GM18511 (cell line): ENCODE measurements at regions not wholly inside any gene's neighbourhood (a gene's known extent, or its start where the extent isn't known, plus 50 kb on each side); places are given as distances from the start of the nearest gene placed in this dataset.

Source experiments
- ATAC-seq: cut with Tn5 transposase; IDR thresholded peaks from one replicate; pipeline ENCODE4 v1.9.1; 2021; ENCODE audit warnings: mild to moderate bottlenecking, moderate library complexity; ENCODE audit not compliant: unreplicated experiment

DNA sequence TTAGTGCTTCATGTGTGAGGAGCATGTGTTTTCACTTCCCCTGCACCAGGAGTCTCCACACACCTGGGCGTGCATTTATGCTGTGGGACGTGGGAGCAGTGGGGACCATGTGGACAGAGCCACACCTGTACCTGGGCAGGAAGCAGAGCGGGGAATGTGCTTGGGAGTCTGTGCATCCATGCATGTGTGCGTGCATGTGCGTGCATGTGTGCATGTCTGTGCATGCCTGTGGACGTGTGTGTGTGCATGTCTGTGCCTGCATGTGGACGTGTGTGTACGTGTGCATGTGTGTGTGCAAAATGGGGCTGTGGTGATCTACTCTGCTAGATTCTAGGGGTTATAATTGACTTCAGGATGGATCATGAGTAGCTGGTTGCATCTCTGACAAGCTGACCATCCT lies 224.0 kb upstream of the GMDS start:
- no peak for ATAC-seq

DNA sequence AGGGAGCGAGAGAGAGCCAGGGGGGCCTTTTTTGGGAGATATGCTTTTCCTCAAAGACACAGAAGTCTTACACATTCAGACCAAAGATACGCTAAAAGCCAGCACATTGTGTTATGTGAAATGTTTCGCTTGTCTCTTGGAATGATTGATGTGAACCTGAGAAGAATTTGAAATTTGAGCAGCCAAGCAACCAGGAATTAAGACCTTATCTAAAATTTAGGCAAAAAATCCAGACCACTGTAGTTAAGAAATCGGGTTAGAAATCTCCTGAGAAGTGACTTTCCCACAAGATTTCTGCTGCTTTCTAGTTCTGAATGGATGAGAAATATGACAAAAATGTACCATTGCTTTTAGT lies 223.2 kb upstream of the GMDS start:
- ATAC-seq = no peak

DNA sequence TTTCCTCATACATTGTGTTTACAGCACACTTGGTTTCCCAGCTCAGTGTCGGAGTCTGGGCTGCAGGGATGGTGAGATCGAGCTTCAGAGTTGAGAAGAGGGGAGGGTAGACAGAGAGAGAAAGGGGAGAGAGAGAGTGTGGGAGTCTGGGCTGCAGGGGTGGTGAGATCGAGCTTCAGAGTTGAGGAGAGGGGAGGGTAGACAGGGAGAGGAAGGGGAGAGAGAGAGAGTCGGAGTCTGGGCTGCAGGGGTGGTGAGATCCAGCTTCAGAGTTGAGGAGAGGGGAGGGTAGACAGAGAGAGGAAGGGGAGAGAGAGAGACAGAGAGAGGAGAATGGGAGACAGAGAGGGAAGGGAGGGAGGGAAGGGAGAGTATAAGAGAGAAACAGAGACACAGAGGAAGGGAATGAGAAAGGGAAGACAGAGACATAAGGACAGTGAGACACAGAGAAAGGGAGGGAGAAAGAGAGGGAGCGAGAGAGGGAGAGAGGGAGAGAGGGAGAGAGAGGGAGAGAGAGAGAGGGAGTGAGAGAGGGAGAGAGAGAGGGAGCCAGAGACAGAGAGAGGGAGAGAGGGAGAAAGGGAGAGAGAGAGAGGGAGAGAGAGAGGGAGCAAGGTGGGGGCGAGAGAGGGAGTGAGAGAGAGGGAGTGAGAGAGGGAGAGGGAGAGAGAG lies 222.7 kb upstream of the GMDS start:
- no peak for ATAC-seq

DNA sequence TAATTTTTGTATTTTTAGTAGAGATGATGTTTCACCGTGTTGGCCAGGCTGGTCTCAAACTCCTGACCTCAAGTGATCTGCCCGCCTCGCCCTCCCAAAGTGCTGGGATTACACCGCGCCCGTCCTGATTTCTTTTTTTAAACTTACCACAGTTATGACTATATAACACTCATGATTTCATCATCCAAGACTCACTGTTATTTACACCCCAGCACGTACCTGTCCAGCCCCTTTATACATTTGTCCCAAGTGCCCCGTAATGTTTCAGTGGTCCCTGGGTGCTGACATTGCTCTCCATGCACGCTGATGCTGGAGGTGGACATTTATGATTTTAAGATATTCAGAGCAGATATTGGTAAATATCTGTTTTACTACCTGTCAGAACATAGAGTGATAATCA lies 219.9 kb upstream of the GMDS start:
- no peak for ATAC-seq

DNA sequence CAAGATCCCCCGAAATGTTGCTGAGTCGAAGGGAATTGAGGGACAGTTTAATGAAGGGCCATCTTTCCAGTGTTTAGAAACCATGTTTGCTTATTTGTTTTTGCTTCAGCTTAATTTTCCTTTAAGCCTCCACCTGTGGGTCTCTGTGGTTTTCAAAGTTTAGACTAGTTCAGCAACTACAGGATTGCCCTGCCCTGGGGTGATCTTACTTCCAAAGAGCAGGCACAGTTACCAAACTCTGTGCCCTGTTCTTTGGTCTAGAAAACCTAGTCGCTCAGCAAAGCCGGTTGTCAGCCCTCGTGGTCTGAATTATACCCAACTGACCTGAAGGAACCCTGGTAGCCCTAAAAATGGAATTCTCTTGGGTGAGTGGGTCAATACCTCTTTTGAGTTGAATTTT lies 219.2 kb upstream of the GMDS start:
- no peak for ATAC-seq

DNA sequence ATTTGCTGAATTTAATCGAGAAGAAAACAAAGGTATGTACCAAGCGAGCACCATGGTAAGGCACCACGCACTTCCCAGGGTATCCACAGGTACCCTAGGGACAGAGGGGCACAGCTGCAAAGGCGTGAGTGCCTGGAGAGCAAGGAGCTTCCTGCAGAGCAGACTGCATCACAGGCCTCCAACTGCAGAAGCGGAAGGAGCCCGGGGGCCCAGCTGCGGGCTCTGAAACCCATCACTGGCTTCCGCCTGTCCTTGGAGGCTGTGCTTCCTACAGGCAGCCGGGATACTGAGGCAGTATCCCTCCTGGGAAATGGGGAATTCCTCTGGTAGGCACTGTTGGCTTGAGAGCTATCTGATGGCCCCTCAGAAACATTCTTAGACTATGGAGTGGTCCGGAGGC lies 217.4 kb upstream of the GMDS start:
- ATAC-seq = no peak

DNA sequence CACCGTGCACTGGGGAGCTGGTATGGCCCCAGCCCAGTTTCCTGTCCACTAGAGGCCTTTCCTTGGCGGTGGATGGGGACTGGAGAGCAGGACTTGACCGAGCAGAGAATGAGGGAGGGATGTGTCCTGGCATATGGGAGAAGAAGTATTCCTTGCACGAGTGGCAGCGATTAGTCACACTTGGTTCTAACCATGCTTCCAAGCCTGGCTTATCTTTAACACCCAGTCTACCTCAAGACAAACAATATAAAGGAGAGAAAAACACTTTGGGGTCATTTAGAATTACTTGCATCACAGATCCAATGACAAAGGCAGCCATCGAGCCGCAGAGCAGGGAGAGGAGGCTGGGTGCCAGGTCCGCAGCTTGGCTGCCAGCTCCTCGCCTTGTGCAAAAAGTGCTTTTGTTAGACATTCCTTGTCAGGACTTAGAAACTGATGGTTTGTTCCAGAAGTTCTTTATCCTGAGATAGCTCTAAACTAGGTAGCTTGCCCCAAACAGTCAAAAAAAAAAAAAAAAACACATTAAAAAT lies 214.9 kb upstream of the GMDS start:
- ATAC-seq = no peak

DNA sequence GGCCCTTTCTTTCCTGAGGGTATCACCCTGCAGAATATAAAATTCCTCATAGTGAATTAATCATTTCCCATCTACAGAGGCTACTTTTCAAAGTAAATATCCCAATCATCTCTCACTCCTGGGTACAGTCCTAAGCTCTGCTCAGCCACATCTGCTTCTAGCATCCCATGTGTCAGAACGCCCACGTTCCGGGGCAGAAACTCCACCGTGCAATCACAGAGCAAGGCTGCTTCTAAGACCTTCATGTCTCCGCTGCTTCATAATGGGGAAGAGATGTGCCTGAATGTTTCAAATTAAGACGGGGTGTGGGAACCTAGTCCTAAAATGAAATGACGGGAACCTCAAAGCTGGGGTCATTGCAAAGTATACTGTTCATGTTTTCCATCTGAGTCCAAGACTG lies 208.8 kb upstream of the GMDS start:
- no peak for ATAC-seq

DNA sequence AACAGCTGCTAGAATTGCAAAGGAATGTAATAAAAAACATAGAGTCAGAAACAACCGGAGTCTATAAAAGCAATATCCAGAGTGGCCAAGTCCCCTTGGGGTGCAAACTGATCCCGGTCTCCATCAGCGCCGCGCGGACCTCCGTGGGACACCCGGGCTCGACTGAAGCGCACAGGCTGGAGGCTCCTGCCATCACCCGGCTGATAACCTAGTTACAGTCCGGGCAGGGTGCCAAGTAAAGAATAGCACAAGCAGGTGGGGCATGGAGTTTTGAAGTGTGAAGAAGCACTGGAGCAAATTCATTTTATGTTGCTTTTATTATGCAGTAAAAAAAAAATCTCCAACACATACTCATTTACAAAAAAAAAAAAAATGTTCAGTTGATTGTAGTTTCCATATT lies 205.1 kb upstream of the GMDS start:
- no peak for ATAC-seq

DNA sequence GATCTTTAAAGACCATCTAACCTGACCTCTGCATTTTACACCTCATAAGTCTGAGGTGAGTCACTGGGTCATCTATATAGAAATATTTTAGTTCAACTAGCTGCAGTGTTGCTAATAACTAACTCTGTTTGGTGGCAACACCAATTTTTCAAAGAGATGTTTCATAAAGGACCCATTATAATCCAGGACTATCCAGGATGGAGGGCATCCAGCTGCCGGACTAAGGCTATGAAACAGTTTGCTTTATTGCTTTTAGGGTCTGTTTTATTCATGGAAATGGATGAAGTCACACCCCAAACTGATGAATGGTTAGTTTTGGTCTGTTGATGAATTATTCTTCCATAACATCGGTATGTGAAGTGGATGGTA lies 204.2 kb upstream of the GMDS start:
- no peak for ATAC-seq

DNA sequence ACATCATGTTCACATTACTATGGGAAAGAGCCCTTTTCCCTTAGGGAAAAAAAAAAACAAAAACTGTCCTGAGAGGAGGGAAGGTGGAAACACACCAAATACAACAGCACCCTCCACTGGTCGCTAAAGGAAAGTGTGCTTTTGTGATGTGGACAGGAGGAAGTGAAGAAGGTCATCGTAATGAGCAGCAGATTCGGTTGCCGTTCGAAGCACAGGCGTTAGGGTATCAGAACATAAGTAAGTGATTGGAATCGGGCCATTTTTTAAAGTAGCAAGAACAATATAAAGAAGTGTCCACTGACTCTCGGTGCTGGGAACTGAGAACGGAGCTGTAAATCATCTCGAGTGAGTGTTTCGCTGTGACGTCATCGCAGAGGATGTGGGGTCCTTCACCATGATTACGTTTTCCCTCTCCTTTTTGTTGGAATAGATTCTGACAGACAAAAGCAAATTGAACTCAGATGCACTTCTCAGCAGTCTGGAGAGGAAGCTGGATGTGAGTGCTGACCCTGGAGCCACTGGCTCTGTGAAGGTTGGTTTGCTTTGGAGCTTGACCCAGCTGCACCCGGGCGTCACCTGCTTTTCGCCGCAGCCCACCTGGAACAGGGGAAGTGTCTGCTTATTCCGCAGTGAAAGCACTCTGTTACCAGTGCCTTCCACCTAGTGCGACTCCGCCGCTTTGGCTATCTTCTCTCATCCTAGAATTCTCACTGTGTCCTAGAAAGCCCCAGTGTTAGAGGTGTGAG lies 203.6 kb upstream of the GMDS start:
- ATAC-seq = no peak

DNA sequence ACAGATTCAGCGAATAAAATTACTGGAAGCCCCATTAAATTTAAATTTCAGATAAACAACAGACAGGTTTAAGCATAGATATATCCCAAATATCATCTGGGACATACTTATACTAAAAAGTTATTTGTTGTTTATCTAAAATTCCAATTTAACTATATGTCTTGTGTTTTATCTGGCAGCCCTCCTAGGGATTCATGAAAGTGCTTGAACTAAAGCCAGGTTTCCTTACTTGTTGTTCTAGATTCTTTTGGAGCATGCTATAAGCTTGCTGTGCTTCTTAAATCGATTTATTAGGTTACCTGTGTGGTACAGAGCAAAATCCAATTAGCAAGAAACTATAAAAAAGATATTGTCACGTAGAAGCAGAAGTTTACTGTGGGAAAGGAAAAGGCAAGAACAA lies 202.5 kb upstream of the GMDS start:
- no peak for ATAC-seq

DNA sequence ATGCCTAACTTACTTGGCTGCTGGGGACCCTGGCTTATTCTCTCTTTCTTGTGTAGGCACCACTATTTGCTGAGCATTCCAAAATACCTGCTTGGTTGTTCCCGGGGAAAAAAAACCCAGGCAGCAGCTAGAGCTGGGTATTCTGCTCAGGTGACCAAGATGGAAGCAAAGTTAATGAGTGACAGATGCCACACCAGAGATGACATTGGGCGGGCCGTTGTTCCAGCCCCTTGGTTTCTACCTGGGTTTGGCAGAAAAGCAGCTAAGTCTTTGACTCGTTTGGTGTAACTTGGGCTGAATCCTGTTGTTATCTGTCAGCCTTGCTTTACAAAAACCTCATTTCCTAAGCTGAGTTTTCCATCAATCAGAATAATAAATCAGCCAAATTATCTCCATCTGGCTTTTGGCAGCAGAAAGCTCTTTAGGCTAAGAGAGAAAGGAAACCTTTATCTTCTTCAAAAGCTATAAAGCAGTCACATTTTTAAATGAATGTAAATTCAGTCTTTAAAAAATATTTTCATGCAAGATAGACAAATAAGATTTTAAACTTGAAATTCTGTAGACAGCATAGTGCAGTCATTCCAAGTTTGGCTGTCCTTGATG lies 202.0 kb upstream of the GMDS start:
- no peak for ATAC-seq

DNA sequence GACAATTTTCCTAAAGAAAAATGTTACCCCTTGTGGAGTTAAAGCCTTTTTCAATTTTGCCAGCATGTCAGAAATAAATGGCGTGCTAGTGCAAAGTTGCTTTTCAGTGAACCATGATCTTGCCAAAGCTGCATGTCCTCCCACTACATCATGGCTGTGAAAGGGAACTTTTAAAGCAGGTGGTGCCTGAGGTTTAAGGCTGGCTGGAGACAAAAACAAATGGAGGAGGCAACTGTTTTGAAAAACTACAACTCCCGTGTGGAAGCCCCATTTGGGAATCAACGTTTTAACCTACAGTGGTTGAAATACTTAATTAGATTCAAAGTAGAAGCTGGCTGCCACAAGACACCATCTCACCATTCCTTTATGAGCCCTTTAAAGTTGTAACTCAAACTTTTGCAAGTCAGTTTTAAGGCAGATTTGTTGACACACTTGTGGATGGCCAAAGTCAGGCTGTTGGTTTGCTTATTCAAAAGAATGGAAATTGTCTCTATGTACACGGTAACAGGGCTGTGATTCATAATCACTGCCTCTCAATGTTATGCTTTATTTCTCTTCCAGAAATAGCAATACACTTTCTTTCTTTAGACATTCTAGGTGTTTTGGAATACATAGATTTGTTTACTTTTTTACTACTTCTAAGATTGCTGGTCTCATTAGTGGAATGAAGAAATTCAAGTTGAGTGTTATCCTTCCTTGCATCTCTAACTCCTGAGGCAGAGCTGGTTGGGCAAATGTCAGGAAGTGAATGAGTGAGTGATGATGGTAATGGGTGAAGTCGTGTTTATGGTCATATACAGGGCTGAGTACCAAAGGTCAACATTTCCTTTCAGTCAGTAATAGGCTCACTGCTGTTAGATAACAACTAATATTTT lies 196.4 kb upstream of the GMDS start:
- no peak for ATAC-seq

DNA sequence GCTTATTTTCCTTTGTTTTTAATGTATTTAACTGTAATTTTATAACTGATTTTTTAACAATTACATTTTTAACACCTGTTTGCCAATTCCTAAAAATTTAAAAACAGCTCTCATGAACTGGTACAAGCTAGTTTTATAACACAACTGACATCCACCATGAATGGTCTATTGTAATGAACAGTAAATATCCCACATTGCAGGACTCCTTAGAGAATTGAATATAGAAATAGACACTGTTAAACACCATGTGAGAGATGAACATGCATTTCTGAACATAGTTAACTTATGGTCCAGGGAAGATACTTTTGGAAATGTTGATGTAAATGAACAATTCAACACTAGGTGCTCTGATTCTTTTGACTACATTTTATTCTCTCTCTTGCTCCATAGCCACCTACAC lies 195.1 kb upstream of the GMDS start:
- no peak for ATAC-seq

DNA sequence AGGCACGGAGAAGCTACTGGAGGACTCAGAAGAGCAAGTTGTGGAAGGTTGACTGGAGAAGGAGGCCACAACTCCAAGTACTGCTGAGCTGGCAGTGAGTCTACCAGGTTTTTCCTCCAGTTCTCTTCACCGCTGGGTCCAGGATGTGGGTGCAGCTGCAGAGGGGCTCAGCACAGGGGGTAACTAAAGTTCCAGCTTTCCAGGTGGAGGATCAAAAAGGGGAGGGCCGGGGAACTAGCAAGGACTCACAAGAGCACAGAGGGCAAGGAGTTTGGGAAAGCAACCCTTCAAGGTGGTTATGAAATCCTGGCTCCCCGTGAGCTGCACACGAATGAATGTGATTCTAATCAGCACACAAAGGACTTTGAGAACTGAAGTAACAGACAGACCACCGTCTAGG lies 194.2 kb upstream of the GMDS start:
- ATAC-seq = no peak

DNA sequence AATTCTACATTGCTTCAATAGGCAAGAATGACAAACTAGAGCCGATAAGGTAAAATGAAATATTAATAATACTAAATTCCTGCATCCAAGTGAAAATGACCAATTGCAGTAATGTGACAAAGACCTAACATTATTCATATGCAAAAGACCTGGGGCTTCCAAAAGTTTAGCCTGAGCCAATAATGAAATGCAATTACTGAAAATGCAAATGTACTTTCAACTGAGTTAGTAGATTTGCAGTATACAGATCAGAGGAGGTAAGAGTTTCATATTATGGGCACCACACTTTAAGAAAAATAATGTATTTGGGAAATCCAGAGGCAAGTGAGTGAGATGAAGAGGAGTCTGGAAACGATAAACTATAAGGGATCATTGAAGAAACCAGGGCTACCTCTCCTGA lies 193.7 kb upstream of the GMDS start:
- no peak for ATAC-seq

DNA sequence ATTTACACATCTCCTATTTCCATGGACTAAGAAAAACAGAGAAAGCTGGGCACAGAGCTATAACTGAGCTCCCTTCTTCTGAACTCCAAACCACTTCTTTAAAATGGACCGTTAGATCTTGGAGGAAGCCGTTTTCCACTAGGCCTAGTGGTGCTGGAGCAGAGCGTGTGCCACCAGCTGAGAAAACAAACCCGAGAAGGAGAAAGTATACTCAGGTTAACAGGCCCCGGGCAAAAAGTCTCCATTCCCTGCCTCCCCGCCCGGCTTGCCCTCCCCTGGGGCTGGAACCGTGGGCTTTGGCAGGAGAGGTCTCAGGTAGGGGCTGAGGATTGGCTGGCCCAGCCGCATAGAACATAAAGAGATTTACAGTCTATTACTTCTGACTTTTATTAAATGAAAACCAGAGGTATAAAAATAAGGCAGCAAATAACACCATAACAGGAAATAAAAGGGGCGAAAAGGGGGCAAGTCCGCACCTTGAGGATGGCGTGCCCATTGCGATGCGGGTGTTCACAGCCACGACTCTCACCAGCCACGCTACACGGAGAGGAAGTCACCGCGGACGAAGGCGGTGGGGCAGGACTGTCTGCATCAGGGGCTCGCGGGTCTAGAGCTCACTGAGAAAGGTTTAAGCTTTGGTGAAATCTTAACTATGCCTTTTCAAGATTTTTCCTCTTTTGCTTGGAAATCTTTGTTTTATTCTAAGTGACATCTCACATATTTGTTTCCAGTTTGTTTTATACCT lies 191.2 kb upstream of the GMDS start:
- no peak for ATAC-seq

DNA sequence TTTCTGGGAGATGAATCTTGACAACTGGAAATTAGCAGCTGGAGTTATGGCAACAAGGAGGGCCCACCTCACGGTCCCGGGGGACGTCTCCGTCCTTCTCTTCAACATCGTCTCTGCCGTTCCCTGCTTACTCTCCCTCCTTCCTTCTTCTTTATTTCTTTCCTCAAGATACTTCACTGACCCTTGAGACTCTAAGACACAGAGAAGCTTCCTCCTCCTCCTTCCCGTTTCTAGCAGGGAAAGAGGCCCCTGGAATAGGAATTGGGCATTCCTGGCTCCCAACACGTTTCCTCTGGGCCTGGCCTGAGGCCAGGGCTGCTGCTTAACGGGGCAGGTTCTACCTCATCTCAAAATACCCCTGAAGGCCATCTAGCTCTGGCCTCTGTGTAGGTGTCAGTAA lies 189.9 kb upstream of the GMDS start:
- ATAC-seq = no peak

DNA sequence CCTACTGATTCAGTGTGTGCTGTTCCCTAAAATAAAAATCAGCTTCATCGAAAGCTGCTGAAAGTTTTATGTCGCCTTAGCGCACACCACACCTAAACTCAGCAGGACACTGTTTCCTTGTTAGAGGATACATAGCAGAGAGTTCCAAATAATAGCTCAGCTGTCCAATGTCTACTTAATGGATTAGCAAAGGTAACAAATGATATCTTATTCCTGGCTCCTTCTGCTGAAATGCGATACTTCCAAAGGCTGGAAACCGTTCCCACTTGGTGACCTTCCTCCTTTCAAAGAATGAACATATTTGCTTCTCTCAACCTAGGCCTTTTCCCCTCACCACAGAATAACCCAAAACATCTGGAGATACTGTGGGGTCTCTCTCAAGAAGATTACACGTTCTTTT lies 189.5 kb upstream of the GMDS start:
- ATAC-seq = no peak

DNA sequence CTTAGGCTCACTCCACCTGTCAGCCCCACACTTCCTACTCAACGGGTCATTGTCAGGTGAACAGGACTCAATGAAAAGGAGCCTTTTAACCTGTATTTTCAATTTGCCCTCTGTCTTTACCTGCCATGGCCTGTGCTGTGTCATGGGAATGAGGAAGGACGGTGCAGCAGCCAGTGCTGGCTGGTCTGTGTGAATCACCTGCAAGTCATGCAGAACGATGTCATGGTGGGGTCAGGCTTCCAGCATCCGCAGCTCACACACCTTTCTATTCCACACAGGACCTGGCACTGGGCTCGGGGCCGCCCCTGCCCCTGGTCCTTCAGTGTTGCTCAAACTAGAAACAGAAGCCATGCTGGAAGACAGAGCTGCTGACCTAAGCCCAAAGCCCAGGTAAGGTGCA lies 188.7 kb upstream of the GMDS start:
- no peak for ATAC-seq
